Testis (tissue), 2 donors: ENCODE measurements at regions not wholly inside any gene's neighbourhood (a gene's known extent, or its start where the extent isn't known, plus 50 kb on each side); places are given as distances from the start of the nearest gene placed in this dataset.

Experiments
- DNase-seq: peaks from one replicate; pipeline ENCODE4 v3.0.0-alpha.2; 2019
- H3K27ac ChIP-seq, 2 donors: fragments of 200-600 bp; sonication (generic); one replicate each; pipeline ENCODE4 v1.5.1; 2019
- H3K27me3 ChIP-seq: fragments of 200-600 bp; sonication (generic); one replicate; pipeline ENCODE4 v1.5.1; 2019
- H3K36me3 ChIP-seq: fragments of 200-600 bp; sonication (generic); one replicate; pipeline ENCODE4 v1.5.1; 2017; ENCODE audit warnings: low read depth; ENCODE audit errors: missing control alignments
- H3K4me1 ChIP-seq: fragments of 200-600 bp; sonication (generic); one replicate; pipeline ENCODE4 v1.5.1; 2019
- H3K4me3 ChIP-seq, 2 donors: fragments of 200-600 bp; sonication (generic); one replicate each; pipeline ENCODE4 v1.5.1; 2017 to 2019
- H3K9me3 ChIP-seq: fragments of 200-600 bp; sonication (generic); one replicate; pipeline ENCODE4 v1.5.1; 2017
- POLR2A ChIP-seq: fragments of 450-650 bp; IDR thresholded peaks from one replicate; pipeline ENCODE4 v1.6.1; 2017; ENCODE audit warnings: antibody characterized with exemption, mild to moderate bottlenecking, moderate library complexity
- WGBS, 2 donors: methylation state at CpG; one replicate each; pipeline ENCODE4 v1.1.5; 2018; 5-methylcytosine and 5-hydroxymethylcytosine counted together
- intact Hi-C: fragments of 100-400 bp; cut with DNase I; formaldehyde crosslinking; loops from one replicate; pipeline ENCODE4 v1.15.1; 2023; ENCODE audit warnings: low total_unique reads
- TF ChIP-seq, protein P1 (sequence below), 3 experiments: fragments of 450-650 bp in 2 of 3; fragments of 200-600 bp in 1 of 3; sonication (generic) in 1 of 3; IDR thresholded peaks; one replicate each; pipeline ENCODE4 v1.5.1; 2016 to 2019; ENCODE audit warnings: antibody characterized with exemption in 3 of 3, mild to moderate bottlenecking in 2 of 3, moderate library complexity in 1 of 3

DNA sequence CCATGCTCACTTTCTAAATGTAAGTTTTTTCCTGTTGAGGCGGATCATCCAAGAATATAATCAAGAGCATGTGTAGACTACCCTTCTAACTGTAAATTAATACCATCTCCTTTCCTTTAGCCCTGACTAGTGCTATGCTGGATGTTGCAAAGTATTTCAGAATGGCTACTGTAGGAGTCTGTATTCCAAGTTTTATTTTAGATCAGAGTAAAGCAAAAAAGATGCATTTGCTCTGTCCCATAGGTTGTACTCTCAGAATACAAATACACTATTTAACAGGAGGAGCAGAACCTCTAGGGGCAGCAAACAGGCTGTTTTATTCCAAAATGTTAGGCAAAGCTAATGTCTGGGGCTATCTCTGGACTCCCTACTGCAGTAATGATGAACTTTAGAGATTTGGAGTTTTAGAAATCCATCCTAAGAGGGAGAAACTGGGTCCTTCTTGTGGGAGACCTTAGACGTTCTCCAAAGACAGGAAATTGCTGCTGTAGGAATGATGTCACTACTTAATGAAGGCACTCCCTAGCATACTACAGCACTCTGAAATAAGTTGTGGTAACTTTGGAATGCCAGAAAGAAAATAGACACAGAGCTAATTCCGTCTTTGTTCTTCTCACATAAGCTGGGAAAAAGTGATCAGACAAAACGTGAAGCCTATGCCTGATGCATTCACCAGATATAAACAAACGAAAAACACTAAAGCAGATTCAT lies 392.4 kb upstream of the HS3ST5 start:
- WGBS, 2 donors = 63 to 64% methylated on average over 5 of the region's 5 CpGs
- H3K4me3 ChIP-seq = no peak overlapping the region
- intact Hi-C loops = no loop called here
- DNase-seq = no peak
- H3K4me1 ChIP-seq = no peaks in the 10 kb centered on the region
- no peaks in the 10 kb centered on the region for H3K9me3 ChIP-seq
- H3K27ac ChIP-seq = no peak overlapping the region
- no peaks in the 10 kb centered on the region for H3K27me3 ChIP-seq
- TF ChIP-seq, protein P1, sequence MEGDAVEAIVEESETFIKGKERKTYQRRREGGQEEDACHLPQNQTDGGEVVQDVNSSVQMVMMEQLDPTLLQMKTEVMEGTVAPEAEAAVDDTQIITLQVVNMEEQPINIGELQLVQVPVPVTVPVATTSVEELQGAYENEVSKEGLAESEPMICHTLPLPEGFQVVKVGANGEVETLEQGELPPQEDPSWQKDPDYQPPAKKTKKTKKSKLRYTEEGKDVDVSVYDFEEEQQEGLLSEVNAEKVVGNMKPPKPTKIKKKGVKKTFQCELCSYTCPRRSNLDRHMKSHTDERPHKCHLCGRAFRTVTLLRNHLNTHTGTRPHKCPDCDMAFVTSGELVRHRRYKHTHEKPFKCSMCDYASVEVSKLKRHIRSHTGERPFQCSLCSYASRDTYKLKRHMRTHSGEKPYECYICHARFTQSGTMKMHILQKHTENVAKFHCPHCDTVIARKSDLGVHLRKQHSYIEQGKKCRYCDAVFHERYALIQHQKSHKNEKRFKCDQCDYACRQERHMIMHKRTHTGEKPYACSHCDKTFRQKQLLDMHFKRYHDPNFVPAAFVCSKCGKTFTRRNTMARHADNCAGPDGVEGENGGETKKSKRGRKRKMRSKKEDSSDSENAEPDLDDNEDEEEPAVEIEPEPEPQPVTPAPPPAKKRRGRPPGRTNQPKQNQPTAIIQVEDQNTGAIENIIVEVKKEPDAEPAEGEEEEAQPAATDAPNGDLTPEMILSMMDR (IDR thresholded peaks at IDR 0.05) = no peak
- no peak for TF ChIP-seq POLR2A
- no peaks in the 10 kb centered on the region for H3K36me3 ChIP-seq

DNA sequence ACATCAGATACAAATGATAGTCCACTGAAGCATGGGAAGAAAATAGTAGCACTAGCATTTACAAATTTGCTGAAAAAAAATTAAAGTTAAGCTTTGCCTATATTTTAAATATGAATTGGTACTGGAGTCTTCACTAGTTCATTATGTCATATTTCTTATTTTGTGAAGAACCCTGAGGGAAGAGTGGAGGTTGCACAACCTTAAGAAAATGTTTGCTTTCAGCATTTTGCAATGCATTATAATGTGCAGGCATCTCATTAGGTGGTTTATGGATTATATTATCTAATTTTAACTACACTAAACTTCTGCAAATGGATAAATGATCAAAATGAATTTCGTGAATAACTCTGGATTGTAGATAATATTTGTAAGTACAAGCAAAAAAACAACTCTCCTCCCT lies 390.8 kb upstream of the HS3ST5 start:
- H3K4me1 ChIP-seq = no peaks in the 10 kb centered on the region
- no peaks in the 10 kb centered on the region for H3K36me3 ChIP-seq
- H3K4me3 ChIP-seq = no peak overlapping the region
- intact Hi-C loops = no loop called here
- H3K27me3 ChIP-seq = no peaks in the 10 kb centered on the region
- no peaks in the 10 kb centered on the region for H3K9me3 ChIP-seq
- TF ChIP-seq, protein P1 (IDR thresholded peaks at IDR 0.05) = no peak
- TF ChIP-seq POLR2A = no peak
- H3K27ac ChIP-seq = no peak overlapping the region
- no peak for DNase-seq
- WGBS, 2 donors = 62 to 72% methylated on average over 1 of the region's 1 CpG

DNA sequence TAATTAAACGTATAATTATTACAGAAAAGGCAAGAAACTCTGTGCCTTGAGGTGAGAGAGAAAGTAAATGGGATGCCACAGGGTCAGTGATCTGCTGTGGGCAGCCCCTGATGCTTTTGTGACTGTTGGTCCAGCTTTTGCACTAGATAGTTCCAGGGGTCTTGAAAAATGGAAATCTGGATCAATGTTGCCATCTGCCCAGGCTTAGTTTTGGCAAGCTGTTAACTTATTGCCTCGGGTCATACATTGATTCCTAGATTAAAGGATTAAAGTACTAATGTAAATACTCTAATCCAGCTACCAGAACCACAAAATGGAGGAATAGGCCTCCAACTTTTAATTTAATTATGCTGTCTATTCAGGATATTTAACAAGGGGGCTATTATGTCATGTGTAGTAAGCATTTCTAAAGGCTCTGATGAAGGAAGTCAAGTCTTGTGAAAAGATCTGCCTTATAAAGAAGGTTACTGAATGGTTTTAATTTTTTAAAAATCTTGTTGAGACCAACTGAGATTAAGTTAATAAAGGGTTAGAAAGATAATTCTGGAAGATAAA lies 376.0 kb upstream of the HS3ST5 start:
- intact Hi-C loops = no loop called here
- H3K9me3 ChIP-seq = no peaks in the 10 kb centered on the region
- TF ChIP-seq, protein P1 (IDR thresholded peaks at IDR 0.05) = no peak
- H3K4me3 ChIP-seq = no peak overlapping the region
- WGBS, 2 donors = 84 to 89% methylated on average over 2 of the region's 2 CpGs
- no peak for DNase-seq
- no peaks in the 10 kb centered on the region for H3K27me3 ChIP-seq
- H3K36me3 ChIP-seq = no peaks in the 10 kb centered on the region
- H3K4me1 ChIP-seq = no peaks in the 10 kb centered on the region
- no peak overlapping the region for H3K27ac ChIP-seq

DNA sequence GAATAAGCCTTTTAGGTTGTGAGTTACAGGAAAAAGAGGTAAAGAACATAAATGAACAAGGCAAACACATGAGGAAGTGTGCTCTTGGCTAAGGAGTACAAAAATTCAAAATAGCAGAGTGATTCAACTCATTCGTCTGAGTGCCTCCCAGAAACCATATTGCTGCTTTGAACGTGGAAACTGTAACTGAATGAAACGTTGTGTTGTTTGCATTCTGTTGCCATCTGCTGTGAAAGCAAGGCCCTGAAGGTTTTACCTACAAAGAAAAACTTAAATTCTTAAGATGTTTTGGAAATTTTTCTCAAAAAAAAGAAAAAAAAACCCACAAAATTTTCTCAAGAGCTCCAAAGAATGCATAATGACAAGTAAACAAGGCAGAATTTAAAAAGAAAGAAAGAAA lies 375.4 kb upstream of the HS3ST5 start:
- H3K27me3 ChIP-seq = no peaks in the 10 kb centered on the region
- no peaks in the 10 kb centered on the region for H3K36me3 ChIP-seq
- no peaks in the 10 kb centered on the region for H3K9me3 ChIP-seq
- H3K27ac ChIP-seq = no peak overlapping the region
- no peak overlapping the region for H3K4me3 ChIP-seq
- no peak for TF ChIP-seq POLR2A
- TF ChIP-seq, protein P1 (IDR thresholded peaks at IDR 0.05) = no peak
- no peak for DNase-seq
- 44 to 48% methylated on average over 3 of the region's 3 CpGs for WGBS, 2 donors
- intact Hi-C loops = no loop called here
- H3K4me1 ChIP-seq = no peaks in the 10 kb centered on the region
